ENCODE measurements at regions not wholly inside any gene's neighbourhood (a gene's known extent, or its start where the extent isn't known, plus 50 kb on each side); places are given as distances from the start of the nearest gene placed in this dataset.

DNA sequence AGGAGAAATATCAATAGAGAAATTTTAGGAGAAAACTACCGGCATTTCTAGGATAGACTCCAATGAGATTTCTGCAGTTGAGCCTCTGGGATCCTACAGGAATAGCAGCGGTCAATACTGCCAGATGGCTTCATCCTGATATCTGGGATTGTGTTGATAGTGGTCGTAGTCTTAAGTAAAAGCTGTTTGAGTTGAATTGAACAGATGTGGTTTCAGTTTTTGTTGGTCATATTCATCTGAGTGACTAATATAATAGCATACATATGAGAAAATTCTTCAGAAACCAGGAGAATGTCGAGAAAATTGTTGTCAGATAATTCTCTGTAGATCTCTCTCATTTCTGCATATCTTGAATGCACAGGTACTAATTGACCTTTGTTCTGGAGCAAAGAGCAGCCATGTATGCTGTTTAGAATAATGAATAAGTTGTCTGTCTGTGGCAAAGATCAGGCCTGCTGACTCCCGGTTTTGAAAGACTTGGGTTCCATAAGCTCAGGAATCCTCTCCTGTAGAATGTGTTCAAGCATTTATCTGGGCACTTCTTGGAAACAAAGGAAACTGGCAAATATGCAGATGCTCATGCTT, 288.1 kb downstream of the TMX3 start:
- Mint-ChIP-seq H3K4me3 (ENCODE audit: low read depth) (no peak overlapping the region), H3K9me3 (ENCODE audit: low read depth) (peaks cover 6% of the 10 kb centered on the region), H3K27ac (no peak overlapping the region), H3K27me3 (no peaks in the 10 kb centered on the region), H3K4me1 (ENCODE audit: low read depth) (peaks cover 10% of the 10 kb centered on the region), H3K36me3 (ENCODE audit: insufficient read depth) (no peaks in the 10 kb centered on the region)
- no peak for DNase-seq (ENCODE audit: low spot score, unreplicated experiment)
- TF ChIP-seq, protein P1, sequence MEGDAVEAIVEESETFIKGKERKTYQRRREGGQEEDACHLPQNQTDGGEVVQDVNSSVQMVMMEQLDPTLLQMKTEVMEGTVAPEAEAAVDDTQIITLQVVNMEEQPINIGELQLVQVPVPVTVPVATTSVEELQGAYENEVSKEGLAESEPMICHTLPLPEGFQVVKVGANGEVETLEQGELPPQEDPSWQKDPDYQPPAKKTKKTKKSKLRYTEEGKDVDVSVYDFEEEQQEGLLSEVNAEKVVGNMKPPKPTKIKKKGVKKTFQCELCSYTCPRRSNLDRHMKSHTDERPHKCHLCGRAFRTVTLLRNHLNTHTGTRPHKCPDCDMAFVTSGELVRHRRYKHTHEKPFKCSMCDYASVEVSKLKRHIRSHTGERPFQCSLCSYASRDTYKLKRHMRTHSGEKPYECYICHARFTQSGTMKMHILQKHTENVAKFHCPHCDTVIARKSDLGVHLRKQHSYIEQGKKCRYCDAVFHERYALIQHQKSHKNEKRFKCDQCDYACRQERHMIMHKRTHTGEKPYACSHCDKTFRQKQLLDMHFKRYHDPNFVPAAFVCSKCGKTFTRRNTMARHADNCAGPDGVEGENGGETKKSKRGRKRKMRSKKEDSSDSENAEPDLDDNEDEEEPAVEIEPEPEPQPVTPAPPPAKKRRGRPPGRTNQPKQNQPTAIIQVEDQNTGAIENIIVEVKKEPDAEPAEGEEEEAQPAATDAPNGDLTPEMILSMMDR (IDR thresholded peaks at IDR 0.05; ENCODE audit: unreplicated experiment), result no peak

DNA sequence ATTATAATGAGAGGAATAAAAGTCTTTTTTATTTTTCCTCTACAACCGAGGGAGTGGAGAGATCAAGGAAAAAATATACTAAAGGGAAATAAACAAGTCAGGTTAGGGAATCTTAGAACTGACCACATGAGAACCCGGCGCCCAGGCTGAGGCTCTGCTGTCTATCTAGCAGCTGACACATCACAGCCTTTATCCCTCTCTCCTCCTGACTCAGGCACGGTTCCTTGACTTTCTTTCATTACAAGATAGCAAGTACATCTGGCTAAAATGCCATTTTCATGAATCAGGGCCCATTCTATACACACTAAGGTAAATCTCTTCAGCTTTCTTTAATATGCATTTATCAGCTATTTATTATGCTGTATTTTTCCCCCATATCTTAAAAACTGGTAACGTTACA, 296.0 kb downstream of the TMX3 start:
- Mint-ChIP-seq H3K27ac (no peak overlapping the region), H3K4me1 (ENCODE audit: low read depth) (no peaks in the 10 kb centered on the region), H3K9me3 (ENCODE audit: low read depth) (peaks cover 9% of the 10 kb centered on the region), H3K36me3 (ENCODE audit: insufficient read depth) (no peaks in the 10 kb centered on the region), H3K4me3 (ENCODE audit: low read depth) (no peak overlapping the region), H3K27me3 (no peaks in the 10 kb centered on the region)
- TF ChIP-seq, protein P1 (IDR thresholded peaks at IDR 0.05; ENCODE audit: unreplicated experiment), result no peak
- no peak for DNase-seq (ENCODE audit: low spot score, unreplicated experiment)

DNA sequence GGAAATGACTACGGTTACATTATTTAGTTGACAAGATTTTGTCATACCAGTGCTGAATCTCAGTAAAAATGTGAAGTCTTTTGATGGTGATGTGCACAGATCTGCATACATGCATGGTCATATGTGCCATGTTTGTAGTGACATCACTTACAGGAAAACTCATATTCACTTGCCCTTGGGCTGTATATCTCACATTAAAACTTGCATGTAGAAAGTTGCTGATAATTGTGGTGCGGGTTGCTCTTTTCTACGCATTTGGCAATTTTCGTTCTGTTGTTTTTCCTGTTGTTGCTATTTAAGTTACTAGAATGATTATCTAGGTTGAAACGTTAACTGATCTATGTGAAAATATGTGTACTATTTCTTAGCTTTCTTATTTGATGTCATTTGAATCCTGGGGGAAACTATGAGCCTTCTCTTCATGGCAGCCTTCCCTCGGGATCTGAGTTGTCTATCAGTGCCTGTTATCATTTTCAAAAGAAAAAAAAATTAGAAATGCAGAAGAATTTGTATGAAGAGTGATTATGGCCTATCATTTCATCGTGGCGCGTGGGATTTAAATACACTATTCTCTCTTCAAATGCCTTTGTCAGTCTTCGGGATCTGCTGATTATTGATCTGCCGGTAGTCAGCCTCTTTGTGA, 296.6 kb downstream of the TMX3 start:
- peaks cover 9% of the 10 kb centered on the region for H3K9me3 Mint-ChIP-seq (ENCODE audit: low read depth)
- H3K27me3 Mint-ChIP-seq, result no peaks in the 10 kb centered on the region
- H3K36me3 Mint-ChIP-seq (ENCODE audit: insufficient read depth), result no peaks in the 10 kb centered on the region
- no peaks in the 10 kb centered on the region for H3K4me1 Mint-ChIP-seq (ENCODE audit: low read depth)
- no peak overlapping the region for H3K4me3 Mint-ChIP-seq (ENCODE audit: low read depth)
- TF ChIP-seq, protein P1 (IDR thresholded peaks at IDR 0.05; ENCODE audit: unreplicated experiment), result no peak
- DNase-seq (ENCODE audit: low spot score, unreplicated experiment), result no peak
- no peak overlapping the region for H3K27ac Mint-ChIP-seq

DNA sequence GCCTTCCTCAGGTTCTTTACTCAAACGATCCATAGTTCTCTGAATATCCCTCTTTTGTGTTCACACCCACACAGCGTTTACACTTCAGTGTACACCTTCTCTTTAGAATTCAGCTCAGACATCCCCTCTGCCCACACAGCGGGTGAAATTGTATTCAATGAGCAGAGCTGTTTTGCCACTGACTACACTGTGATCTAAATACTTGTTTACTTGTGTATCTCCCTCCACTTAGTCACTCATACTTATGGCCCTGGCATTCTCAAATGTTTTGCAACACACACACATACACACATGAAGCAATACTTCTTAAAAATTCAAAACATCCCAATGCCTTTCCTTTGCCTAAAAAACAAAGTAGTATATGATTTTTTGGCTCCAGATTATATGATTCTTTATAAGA, 297.1 kb downstream of the TMX3 start:
- DNase-seq (ENCODE audit: low spot score, unreplicated experiment), result no peak
- H3K4me3 Mint-ChIP-seq (ENCODE audit: low read depth), result no peak overlapping the region
- H3K4me1 Mint-ChIP-seq (ENCODE audit: low read depth), result no peaks in the 10 kb centered on the region
- no peak overlapping the region for H3K27ac Mint-ChIP-seq
- H3K9me3 Mint-ChIP-seq (ENCODE audit: low read depth), result peaks cover 9% of the 10 kb centered on the region
- TF ChIP-seq, protein P1 (IDR thresholded peaks at IDR 0.05; ENCODE audit: unreplicated experiment), result no peak
- no peaks in the 10 kb centered on the region for H3K36me3 Mint-ChIP-seq (ENCODE audit: insufficient read depth)
- no peaks in the 10 kb centered on the region for H3K27me3 Mint-ChIP-seq

DNA sequence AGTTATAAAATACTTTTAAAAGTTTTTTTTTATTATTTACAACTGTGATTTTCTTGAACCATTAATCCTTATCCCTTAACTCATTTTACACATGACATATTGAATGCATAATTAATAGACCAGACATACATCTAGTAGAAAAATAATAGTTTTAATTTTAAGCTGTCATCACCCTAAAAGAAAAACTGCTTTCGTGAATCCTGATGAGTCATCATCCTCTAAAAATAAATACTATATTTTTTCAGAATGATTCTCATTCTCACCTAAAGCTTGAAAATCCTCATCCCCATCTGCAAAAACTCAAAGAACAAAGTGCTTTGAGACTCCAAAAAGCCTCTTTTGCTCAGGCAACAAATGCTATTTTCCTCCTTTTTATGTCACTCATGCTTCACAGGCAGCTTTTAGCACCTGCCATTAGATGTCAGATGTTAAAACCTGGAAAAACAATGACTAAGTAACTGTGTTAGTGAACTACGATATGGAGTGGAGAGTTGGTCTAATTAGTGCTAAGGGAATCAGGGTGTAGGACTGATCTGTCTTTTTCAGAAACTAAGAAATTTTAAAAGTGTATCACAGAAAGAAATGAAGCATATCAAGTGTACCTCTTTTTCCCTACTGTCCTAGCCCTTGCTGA, 297.6 kb downstream of the TMX3 start:
- H3K9me3 Mint-ChIP-seq (ENCODE audit: low read depth), result peaks cover 5% of the 10 kb centered on the region

More for the DNA sequence above, 297.6 kb downstream of the TMX3 start:
- Mint-ChIP-seq H3K4me3 (ENCODE audit: low read depth) (no peak overlapping the region), H3K36me3 (ENCODE audit: insufficient read depth) (no peaks in the 10 kb centered on the region), H3K27me3 (no peaks in the 10 kb centered on the region), H3K27ac (no peak overlapping the region), H3K4me1 (ENCODE audit: low read depth) (no peaks in the 10 kb centered on the region)
- no peak for DNase-seq (ENCODE audit: low spot score, unreplicated experiment)
- TF ChIP-seq, protein P1 (IDR thresholded peaks at IDR 0.05; ENCODE audit: unreplicated experiment), result no peak

Data from progenitor cell of endocrine pancreas (in vitro differentiated cells).